Prostate gland (tissue), 2 donors: ENCODE measurements at regions not wholly inside any gene's neighbourhood (a gene's known extent, or its start where the extent isn't known, plus 50 kb on each side); places are given as distances from the start of the nearest gene placed in this dataset.

Source experiments
- DNase-seq: peaks from one replicate; pipeline ENCODE4 v3.0.0-alpha.2; 2019; ENCODE audit warnings: low spot score
- H3K27ac ChIP-seq, 2 donors: fragments of 200-600 bp; sonication (generic); 2 replicates each; pipeline ENCODE4 v1.5.1; 2017 to 2019
- H3K27me3 ChIP-seq: fragments of 200-600 bp; sonication (generic); replicated peaks from 2 replicates; pipeline ENCODE4 v1.5.1; 2019; ENCODE audit not compliant: insufficient read depth
- H3K36me3 ChIP-seq, 2 donors: fragments of 200-600 bp; sonication (generic); 1 replicate in 1 of 2; 2 replicates in 1 of 2; pipeline versions ENCODE4 v1.5.1 to v1.8.1; 2017 to 2019
- H3K4me1 ChIP-seq: fragments of 200-600 bp; sonication (generic); replicated peaks from 2 replicates; pipeline ENCODE4 v1.5.1; 2019
- H3K4me3 ChIP-seq, 2 donors: fragments of 200-600 bp; sonication (generic); 2 replicates each; pipeline ENCODE4 v1.5.1; 2017 to 2019
- H3K9me3 ChIP-seq: fragments of 200-600 bp; sonication (generic); 2 replicates; pipeline ENCODE4 v1.5.1; 2017
- POLR2A ChIP-seq: fragments of 450-650 bp; IDR thresholded peaks from one replicate; pipeline ENCODE4 v1.6.1; 2016; ENCODE audit warnings: antibody characterized with exemption, mild to moderate bottlenecking
- POLR2AphosphoS5 ChIP-seq: sonication (generic); formaldehyde crosslinking; IDR thresholded peaks from one replicate; pipeline ENCODE4 v1.6.1; 2017; ENCODE audit warnings: antibody characterized with exemption
- WGBS: methylation state at CpG from one replicate; pipeline ENCODE4 v1.1.5; 2018; 5-methylcytosine and 5-hydroxymethylcytosine counted together
- intact Hi-C: fragments of 100-400 bp; cut with DNase I; formaldehyde crosslinking; loops from one replicate; pipeline ENCODE4 v1.14.2; 2022
- TF ChIP-seq, protein P1 (sequence below), 4 experiments: fragments of 200-600 bp in 2 of 4; fragments of 450-650 bp in 2 of 4; sonication (generic) in 2 of 4; IDR thresholded peaks; 1 replicate in 3 of 4; 2 replicates in 1 of 4; pipeline ENCODE4 v1.5.1; 2016 to 2019; ENCODE audit warnings: antibody characterized with exemption in 4 of 4, mild to moderate bottlenecking in 2 of 4, moderate library complexity in 2 of 4

DNA sequence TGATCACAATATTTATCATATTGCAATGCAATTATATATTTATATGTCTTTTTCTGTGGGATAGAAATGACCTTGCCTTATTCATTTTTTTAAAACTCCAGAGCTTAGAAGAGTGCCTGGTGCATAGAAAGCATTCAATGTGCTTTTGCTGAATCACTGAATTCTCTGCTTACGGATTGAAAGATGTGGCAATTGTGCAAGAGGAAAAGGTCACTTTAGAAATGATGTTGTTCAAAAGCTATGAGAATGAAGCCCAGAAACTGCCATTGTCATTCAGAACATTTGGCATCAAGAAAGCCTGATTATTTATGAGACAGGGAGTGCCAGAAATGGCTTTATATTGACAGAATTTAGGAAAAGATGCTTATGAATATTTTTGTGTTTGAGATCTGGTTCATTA, 678.6 kb upstream of the CDH2 start:
- TF ChIP-seq, protein P1, sequence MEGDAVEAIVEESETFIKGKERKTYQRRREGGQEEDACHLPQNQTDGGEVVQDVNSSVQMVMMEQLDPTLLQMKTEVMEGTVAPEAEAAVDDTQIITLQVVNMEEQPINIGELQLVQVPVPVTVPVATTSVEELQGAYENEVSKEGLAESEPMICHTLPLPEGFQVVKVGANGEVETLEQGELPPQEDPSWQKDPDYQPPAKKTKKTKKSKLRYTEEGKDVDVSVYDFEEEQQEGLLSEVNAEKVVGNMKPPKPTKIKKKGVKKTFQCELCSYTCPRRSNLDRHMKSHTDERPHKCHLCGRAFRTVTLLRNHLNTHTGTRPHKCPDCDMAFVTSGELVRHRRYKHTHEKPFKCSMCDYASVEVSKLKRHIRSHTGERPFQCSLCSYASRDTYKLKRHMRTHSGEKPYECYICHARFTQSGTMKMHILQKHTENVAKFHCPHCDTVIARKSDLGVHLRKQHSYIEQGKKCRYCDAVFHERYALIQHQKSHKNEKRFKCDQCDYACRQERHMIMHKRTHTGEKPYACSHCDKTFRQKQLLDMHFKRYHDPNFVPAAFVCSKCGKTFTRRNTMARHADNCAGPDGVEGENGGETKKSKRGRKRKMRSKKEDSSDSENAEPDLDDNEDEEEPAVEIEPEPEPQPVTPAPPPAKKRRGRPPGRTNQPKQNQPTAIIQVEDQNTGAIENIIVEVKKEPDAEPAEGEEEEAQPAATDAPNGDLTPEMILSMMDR (IDR thresholded peaks at IDR 0.05) = no peak
- no peak for TF ChIP-seq POLR2AphosphoS5
- no peak for TF ChIP-seq POLR2A
- H3K36me3 ChIP-seq = no peaks in the 10 kb centered on the region
- intact Hi-C loops = no loop called here
- H3K4me3 ChIP-seq = no peak overlapping the region
- no peaks in the 10 kb centered on the region for H3K4me1 ChIP-seq
- no peaks in the 10 kb centered on the region for H3K27me3 ChIP-seq
- no peaks in the 10 kb centered on the region for H3K9me3 ChIP-seq
- DNase-seq = no peak
- H3K27ac ChIP-seq = no peak overlapping the region
- 56% methylated on average over 1 of the region's 1 CpG for WGBS

DNA sequence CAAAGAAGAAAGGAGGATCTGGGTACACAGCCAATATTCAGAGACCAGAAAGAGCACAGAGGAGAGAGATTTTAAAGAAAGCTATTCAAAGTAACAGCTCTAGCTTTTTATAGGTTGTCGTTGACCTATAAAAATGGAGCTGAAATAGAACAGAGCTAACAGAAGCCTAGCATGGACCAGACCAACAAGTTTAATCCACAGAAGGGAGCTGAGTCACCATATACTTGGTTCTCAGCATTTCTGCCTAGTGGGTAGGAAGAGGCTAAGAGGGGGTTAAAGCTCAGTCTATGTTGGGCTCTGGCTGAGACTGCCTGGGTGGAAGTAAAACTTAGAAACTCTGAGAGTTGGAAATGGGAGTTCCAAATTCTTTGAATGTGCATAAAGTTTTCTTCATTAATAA, 678.0 kb upstream of the CDH2 start:
- no peaks in the 10 kb centered on the region for H3K27me3 ChIP-seq
- TF ChIP-seq POLR2A (no peak), POLR2AphosphoS5 (no peak)
- TF ChIP-seq, protein P1 (IDR thresholded peaks at IDR 0.05) = no peak
- H3K9me3 ChIP-seq = no peaks in the 10 kb centered on the region
- H3K36me3 ChIP-seq = no peaks in the 10 kb centered on the region
- no peak overlapping the region for H3K27ac ChIP-seq
- no peak for DNase-seq
- H3K4me3 ChIP-seq = no peak overlapping the region
- H3K4me1 ChIP-seq = no peaks in the 10 kb centered on the region
- intact Hi-C loops = no loop called here
- WGBS = 8% methylated on average over 1 of the region's 1 CpG

DNA sequence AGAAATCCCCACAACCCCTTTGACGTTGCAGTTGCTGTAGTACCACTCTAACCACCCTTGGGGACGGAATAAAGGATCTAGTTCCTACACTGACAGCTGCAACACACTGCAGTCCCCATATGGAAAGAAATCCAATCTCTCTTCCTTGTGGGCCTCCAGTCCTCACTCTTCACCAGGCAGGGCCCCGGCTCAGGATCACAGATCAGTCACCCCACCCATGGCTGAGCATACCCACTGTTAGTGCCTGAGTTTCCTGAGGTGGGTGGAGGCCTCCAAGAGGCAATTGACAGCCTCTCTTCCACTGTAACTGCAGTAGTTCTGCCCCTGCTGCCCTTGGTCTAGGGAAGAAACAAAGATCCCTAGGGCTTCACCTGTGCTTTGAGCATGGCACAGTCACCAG, 670.0 kb upstream of the CDH2 start:
- DNase-seq = no peak
- intact Hi-C loops = no loop called here
- Histone ChIP-seq H3K27me3 (no peaks in the 10 kb centered on the region), H3K4me3 (no peak overlapping the region), H3K9me3 (no peaks in the 10 kb centered on the region), H3K36me3 (no peaks in the 10 kb centered on the region), H3K27ac (no peak overlapping the region), H3K4me1 (no peaks in the 10 kb centered on the region)
- 72% methylated on average over 3 of the region's 3 CpGs for WGBS
- TF ChIP-seq POLR2AphosphoS5 = no peak

DNA sequence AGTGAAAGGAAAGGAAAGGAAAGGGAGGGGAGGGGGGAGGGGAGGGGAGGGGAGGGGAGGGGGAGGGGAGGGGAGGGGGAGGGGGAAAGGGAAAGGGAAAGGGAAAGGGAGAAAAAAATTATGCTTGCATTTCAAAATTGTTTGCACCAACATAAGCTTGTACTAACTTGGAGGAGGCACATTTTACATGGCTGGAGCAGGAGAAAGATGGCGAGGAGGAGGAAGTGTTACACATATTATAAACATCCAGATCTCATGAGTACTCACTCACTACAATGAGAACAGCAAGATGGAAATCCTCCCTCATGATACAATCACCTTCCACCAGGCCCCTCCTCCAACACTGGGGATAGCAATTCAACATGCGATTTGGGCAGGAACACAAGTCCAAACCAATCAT, 660.2 kb upstream of the CDH2 start:
- intact Hi-C loops = no loop called here
- Histone ChIP-seq H3K27me3 (no peaks in the 10 kb centered on the region), H3K4me1 (no peaks in the 10 kb centered on the region), H3K9me3 (no peaks in the 10 kb centered on the region), H3K27ac (no peak overlapping the region), H3K36me3 (no peaks in the 10 kb centered on the region), H3K4me3 (no peak overlapping the region)
- no peak for DNase-seq
- TF ChIP-seq, protein P1 (IDR thresholded peaks at IDR 0.05) = no peak
- TF ChIP-seq POLR2A (no peak), POLR2AphosphoS5 (no peak)
- WGBS = 69% methylated on average over 2 of the region's 2 CpGs

DNA sequence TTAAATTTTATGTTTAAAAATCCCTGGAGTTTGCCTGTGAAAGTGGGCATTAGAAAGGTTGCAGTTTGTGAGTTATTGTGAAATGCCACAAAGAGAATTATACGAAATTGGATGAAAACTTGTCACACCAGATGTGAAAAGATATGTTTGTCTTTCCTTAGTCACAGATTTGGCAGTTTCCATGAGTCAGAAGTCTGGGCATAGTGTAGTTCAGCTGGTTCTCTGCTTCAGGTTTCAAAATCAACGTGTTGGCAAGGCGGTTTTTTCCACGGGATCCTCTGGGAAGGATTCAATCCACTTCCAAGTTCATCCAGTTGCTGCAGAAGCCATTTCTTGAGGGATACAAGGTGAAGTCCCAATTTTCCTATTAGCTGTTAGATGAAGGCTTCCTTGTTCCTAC, 658.0 kb upstream of the CDH2 start:
- 62% methylated on average over 4 of the region's 4 CpGs for WGBS
- Histone ChIP-seq H3K4me1 (no peaks in the 10 kb centered on the region), H3K9me3 (no peaks in the 10 kb centered on the region), H3K27me3 (no peaks in the 10 kb centered on the region), H3K4me3 (no peak overlapping the region), H3K27ac (no peak overlapping the region), H3K36me3 (no peaks in the 10 kb centered on the region)
- TF ChIP-seq POLR2A = no peak
- no peak for TF ChIP-seq POLR2AphosphoS5
- TF ChIP-seq, protein P1 (IDR thresholded peaks at IDR 0.05) = no peak
- DNase-seq = no peak
- intact Hi-C loops = no loop called here

GRCh38 chr18:28831908-28832307, 655.0 kb upstream of the CDH2 start:
- Histone ChIP-seq H3K9me3 (no peaks in the 10 kb centered on the region), H3K36me3 (no peaks in the 10 kb centered on the region), H3K4me3 (no peak overlapping the region), H3K27me3 (no peaks in the 10 kb centered on the region), H3K27ac (no peak overlapping the region), H3K4me1 (no peaks in the 10 kb centered on the region)
- TF ChIP-seq POLR2A = no peak
- intact Hi-C loops = no loop called here
- DNase-seq = no peak
